A549 (cell line): ENCODE measurements at regions not wholly inside any gene's neighbourhood (a gene's known extent, or its start where the extent isn't known, plus 50 kb on each side); places are given as distances from the start of the nearest gene placed in this dataset.

Source experiments
- CTCF ChIP-seq: fragments of >200 bp; sonication (Bioruptor Twin); formaldehyde crosslinking; IDR thresholded peaks from 3 replicates; pipeline ENCODE4 v1.5.1; 2016
- EP300 ChIP-seq, 2 experiments: fragments of >200 bp; sonication (Bioruptor Twin); formaldehyde crosslinking; IDR thresholded peaks; 2 replicates in 1 of 2; 3 replicates in 1 of 2; pipeline ENCODE4 v1.6.1; 2016 to 2017
- GATA3 ChIP-seq: IDR thresholded peaks from 2 replicates; pipeline ENCODE4 v1.6.1; 2012; ENCODE audit warnings: borderline replicate concordance
- KDM1A ChIP-seq: fragments of 200-600 bp; sonication (generic); IDR thresholded peaks from 2 replicates; pipeline ENCODE4 v1.6.1; 2016; ENCODE audit warnings: low read depth, mild to moderate bottlenecking
- NPAS2 ChIP-seq: fragments of 250-450 bp; sonication (Bioruptor Pico); IDR thresholded peaks from 2 replicates; pipeline ENCODE4 v1.8.0; 2022; ENCODE audit warnings: mild to moderate bottlenecking, moderate library complexity, borderline replicate concordance
- POLR2A ChIP-seq: IDR thresholded peaks from 2 replicates; pipeline ENCODE4 v1.6.1; 2012; ENCODE audit warnings: mild to moderate bottlenecking, low read length
- POLR2AphosphoS2 ChIP-seq: conservative IDR thresholded peaks from 2 replicates; pipeline ENCODE4 v1.6.1; 2012; ENCODE audit warnings: low read length, improper control_type of control experiment, inconsistent platforms
- SMC3 ChIP-seq: fragments of >200 bp; sonication (Bioruptor Twin); formaldehyde crosslinking; IDR thresholded peaks from 3 replicates; pipeline ENCODE4 v1.6.1; 2018; ENCODE audit warnings: inconsistent platforms

- TF ChIP-seq POLR2A (no peak), POLR2AphosphoS2 (no peak), CTCF (no peak), KDM1A (no peak), SMC3 (no peak), GATA3 (no peak), EP300 (IDR thresholded peaks at IDR 0.05) (no peak), NPAS2 (CRISPR knock-in tag) (no peak)
Measured at GRCh38 chr22:49446145-49446758, 381.4 kb downstream of the BRD1 start.
